ENCODE measurements at regions not wholly inside any gene's neighbourhood (a gene's known extent, or its start where the extent isn't known, plus 50 kb on each side); places are given as distances from the start of the nearest gene placed in this dataset.
A peak's percentile ranks its signal among the peaks of the same experiment; 100 is the strongest.

GRCh38 chr19:29074579-29074978 lies 138.4 kb downstream of the UQCRFS1 start:
- H3K4me3 ChIP-seq (ENCODE audit: low read depth, low read length): no peak overlapping the region
- TF ChIP-seq MYC (IDR thresholded peaks at IDR 0.05; ENCODE audit: low read depth, low read length): no peak
- TF ChIP-seq POLR2A (IDR thresholded peaks at IDR 0.05; ENCODE audit: extremely low read depth, insufficient read length): no peak
- no peak for TF ChIP-seq CTCF (IDR thresholded peaks at IDR 0.05; ENCODE audit: low read depth, low read length)
- TF ChIP-seq MAX (IDR thresholded peaks at IDR 0.05; ENCODE audit: low read depth, low read length): no peak
- DNase-seq (ENCODE audit: low read depth): no peak

- TF ChIP-seq CTCF (IDR thresholded peaks at IDR 0.05; ENCODE audit: low read depth, low read length) (no peak), MYC (IDR thresholded peaks at IDR 0.05; ENCODE audit: low read depth, low read length) (no peak), MAX (IDR thresholded peaks at IDR 0.05; ENCODE audit: low read depth, low read length) (no peak), POLR2A (IDR thresholded peaks at IDR 0.05; ENCODE audit: extremely low read depth, insufficient read length) (no peak)
- DNase-seq (ENCODE audit: low read depth): no peak
- no peak overlapping the region for H3K4me3 ChIP-seq (ENCODE audit: low read depth, low read length)
These were observed 145.1 kb downstream of the UQCRFS1 start for GRCh38 chr19:29067831-29068230.

GRCh38 chr19:29062475-29063435 lies 150.2 kb downstream of the UQCRFS1 start:
- no peak for DNase-seq (ENCODE audit: low read depth)
- no peak overlapping the region for H3K4me3 ChIP-seq (ENCODE audit: low read depth, low read length)
- TF ChIP-seq CTCF (IDR thresholded peaks at IDR 0.05; ENCODE audit: low read depth, low read length) (no peak), MYC (IDR thresholded peaks at IDR 0.05; ENCODE audit: low read depth, low read length) (no peak), MAX (IDR thresholded peaks at IDR 0.05; ENCODE audit: low read depth, low read length) (no peak), POLR2A (IDR thresholded peaks at IDR 0.05; ENCODE audit: extremely low read depth, insufficient read length) (no peak)

GRCh38 chr19:29060813-29061364 lies 152.1 kb downstream of the UQCRFS1 start:
- DNase-seq (ENCODE audit: low read depth): peak; percentile 75
- no peak overlapping the region for H3K4me3 ChIP-seq (ENCODE audit: low read depth, low read length)
- TF ChIP-seq CTCF (IDR thresholded peaks at IDR 0.05; ENCODE audit: low read depth, low read length) (no peak), MAX (IDR thresholded peaks at IDR 0.05; ENCODE audit: low read depth, low read length) (no peak), MYC (IDR thresholded peaks at IDR 0.05; ENCODE audit: low read depth, low read length) (no peak), POLR2A (IDR thresholded peaks at IDR 0.05; ENCODE audit: extremely low read depth, insufficient read length) (no peak)

- H3K4me3 ChIP-seq (ENCODE audit: low read depth, low read length): no peak overlapping the region
- TF ChIP-seq MYC (IDR thresholded peaks at IDR 0.05; ENCODE audit: low read depth, low read length) (no peak), POLR2A (IDR thresholded peaks at IDR 0.05; ENCODE audit: extremely low read depth, insufficient read length) (no peak), MAX (IDR thresholded peaks at IDR 0.05; ENCODE audit: low read depth, low read length) (no peak), CTCF (IDR thresholded peaks at IDR 0.05; ENCODE audit: low read depth, low read length) (no peak)
- DNase-seq (ENCODE audit: low read depth): no peak
These were observed 156.4 kb downstream of the UQCRFS1 start for GRCh38 chr19:29056535-29056934.
